ENCODE measurements at regions not wholly inside any gene's neighbourhood (a gene's known extent, or its start where the extent isn't known, plus 50 kb on each side); places are given as distances from the start of the nearest gene placed in this dataset.

GRCh38 chr1:228963795-228964177 lies 228.5 kb downstream of the RHOU start:
- Mint-ChIP-seq H3K4me1 (ENCODE audit: low read depth) (no peaks in the 10 kb centered on the region), H3K9me3 (no peaks in the 10 kb centered on the region), H3K27me3 (ENCODE audit: low read depth) (peaks cover 4% of the 10 kb centered on the region), H3K27ac (no peak overlapping the region), H3K4me3 (no peak overlapping the region), H3K36me3 (ENCODE audit: low read depth) (no peaks in the 10 kb centered on the region)
- DNase-seq (ENCODE audit: low spot score), result no peak

- Mint-ChIP-seq H3K9me3 (no peaks in the 10 kb centered on the region), H3K27me3 (ENCODE audit: low read depth) (peaks cover 4% of the 10 kb centered on the region), H3K27ac (no peak overlapping the region), H3K36me3 (ENCODE audit: low read depth) (no peaks in the 10 kb centered on the region), H3K4me1 (ENCODE audit: low read depth) (no peaks in the 10 kb centered on the region), H3K4me3 (no peak overlapping the region)
- no peak for DNase-seq (ENCODE audit: low spot score)
Measured at GRCh38 chr1:228964178-228965089, 229.2 kb downstream of the RHOU start.

- Mint-ChIP-seq H3K36me3 (ENCODE audit: low read depth) (no peaks in the 10 kb centered on the region), H3K27ac (no peak overlapping the region), H3K9me3 (no peaks in the 10 kb centered on the region), H3K4me3 (no peak overlapping the region), H3K4me1 (ENCODE audit: low read depth) (no peaks in the 10 kb centered on the region), H3K27me3 (ENCODE audit: low read depth) (peaks cover 2% of the 10 kb centered on the region)
- DNase-seq (ENCODE audit: low spot score), result no peak
Measured at GRCh38 chr1:228968891-228969606, 233.8 kb downstream of the RHOU start.

GRCh38 chr1:228969953-228970800 lies 234.9 kb downstream of the RHOU start:
- Mint-ChIP-seq H3K4me3 (no peak overlapping the region), H3K9me3 (no peaks in the 10 kb centered on the region)
- DNase-seq (ENCODE audit: low spot score), result no peak

GRCh38 chr1:228972576-228972975 lies 237.3 kb downstream of the RHOU start:
- H3K4me1 Mint-ChIP-seq (ENCODE audit: low read depth), result no peaks in the 10 kb centered on the region
- no peak for DNase-seq (ENCODE audit: low spot score)
- H3K27me3 Mint-ChIP-seq (ENCODE audit: low read depth), result no peaks in the 10 kb centered on the region
- no peak overlapping the region for H3K27ac Mint-ChIP-seq
- no peaks in the 10 kb centered on the region for H3K36me3 Mint-ChIP-seq (ENCODE audit: low read depth)
- H3K4me3 Mint-ChIP-seq, result no peak overlapping the region
- H3K9me3 Mint-ChIP-seq, result no peaks in the 10 kb centered on the region

More at GRCh38 chr1:228969953-228970800, 234.9 kb downstream of the RHOU start:
- no peaks in the 10 kb centered on the region for H3K36me3 Mint-ChIP-seq (ENCODE audit: low read depth)
- H3K27ac Mint-ChIP-seq, result no peak overlapping the region
- H3K4me1 Mint-ChIP-seq (ENCODE audit: low read depth), result no peaks in the 10 kb centered on the region
- no peaks in the 10 kb centered on the region for H3K27me3 Mint-ChIP-seq (ENCODE audit: low read depth)

- no peaks in the 10 kb centered on the region for H3K27me3 Mint-ChIP-seq (ENCODE audit: low read depth)
- no peak for DNase-seq (ENCODE audit: low spot score)
- H3K9me3 Mint-ChIP-seq, result no peaks in the 10 kb centered on the region
- H3K4me3 Mint-ChIP-seq, result no peak overlapping the region
- H3K4me1 Mint-ChIP-seq (ENCODE audit: low read depth), result no peaks in the 10 kb centered on the region
- no peaks in the 10 kb centered on the region for H3K36me3 Mint-ChIP-seq (ENCODE audit: low read depth)
- H3K27ac Mint-ChIP-seq, result no peak overlapping the region
Measured at GRCh38 chr1:228974273-228974672, 239.0 kb downstream of the RHOU start.

GRCh38 chr1:228975238-228975907 lies 240.1 kb downstream of the RHOU start:
- no peak overlapping the region for H3K27ac Mint-ChIP-seq
- H3K27me3 Mint-ChIP-seq (ENCODE audit: low read depth), result no peaks in the 10 kb centered on the region

GRCh38 chr1:228976316-228976715 lies 241.0 kb downstream of the RHOU start:
- Mint-ChIP-seq H3K4me3 (no peak overlapping the region), H3K36me3 (ENCODE audit: low read depth) (no peaks in the 10 kb centered on the region)

More at GRCh38 chr1:228975238-228975907, 240.1 kb downstream of the RHOU start:
- Mint-ChIP-seq H3K4me1 (ENCODE audit: low read depth) (no peaks in the 10 kb centered on the region), H3K9me3 (no peaks in the 10 kb centered on the region), H3K4me3 (no peak overlapping the region), H3K36me3 (ENCODE audit: low read depth) (no peaks in the 10 kb centered on the region)
- no peak for DNase-seq (ENCODE audit: low spot score)

GRCh38 chr1:228977307-228977706 lies 242.0 kb downstream of the RHOU start:
- H3K27me3 Mint-ChIP-seq (ENCODE audit: low read depth), result no peaks in the 10 kb centered on the region
- H3K27ac Mint-ChIP-seq, result no peak overlapping the region
- H3K36me3 Mint-ChIP-seq (ENCODE audit: low read depth), result no peaks in the 10 kb centered on the region
- no peaks in the 10 kb centered on the region for H3K4me1 Mint-ChIP-seq (ENCODE audit: low read depth)
- H3K9me3 Mint-ChIP-seq, result no peaks in the 10 kb centered on the region
- no peak overlapping the region for H3K4me3 Mint-ChIP-seq
- no peak for DNase-seq (ENCODE audit: low spot score)

More at GRCh38 chr1:228976316-228976715, 241.0 kb downstream of the RHOU start:
- Mint-ChIP-seq H3K27ac (no peak overlapping the region), H3K27me3 (ENCODE audit: low read depth) (no peaks in the 10 kb centered on the region), H3K9me3 (no peaks in the 10 kb centered on the region), H3K4me1 (ENCODE audit: low read depth) (no peaks in the 10 kb centered on the region)
- no peak for DNase-seq (ENCODE audit: low spot score)

- no peaks in the 10 kb centered on the region for H3K4me1 Mint-ChIP-seq (ENCODE audit: low read depth)
Measured at GRCh38 chr1:228977741-228978140, 242.5 kb downstream of the RHOU start.

GRCh38 chr1:228978484-228979324 lies 243.4 kb downstream of the RHOU start:
- H3K36me3 Mint-ChIP-seq (ENCODE audit: low read depth), result no peaks in the 10 kb centered on the region
- no peak overlapping the region for H3K4me3 Mint-ChIP-seq
- DNase-seq (ENCODE audit: low spot score), result no peak
- no peak overlapping the region for H3K27ac Mint-ChIP-seq
- no peaks in the 10 kb centered on the region for H3K9me3 Mint-ChIP-seq
- H3K4me1 Mint-ChIP-seq (ENCODE audit: low read depth), result no peaks in the 10 kb centered on the region
- no peaks in the 10 kb centered on the region for H3K27me3 Mint-ChIP-seq (ENCODE audit: low read depth)

More at GRCh38 chr1:228977741-228978140, 242.5 kb downstream of the RHOU start:
- no peak overlapping the region for H3K27ac Mint-ChIP-seq
- H3K36me3 Mint-ChIP-seq (ENCODE audit: low read depth), result no peaks in the 10 kb centered on the region
- H3K4me3 Mint-ChIP-seq, result no peak overlapping the region
- H3K9me3 Mint-ChIP-seq, result no peaks in the 10 kb centered on the region
- H3K27me3 Mint-ChIP-seq (ENCODE audit: low read depth), result no peaks in the 10 kb centered on the region
- DNase-seq (ENCODE audit: low spot score), result no peak

GRCh38 chr1:228979325-228979699 lies 244.0 kb downstream of the RHOU start:
- H3K27me3 Mint-ChIP-seq (ENCODE audit: low read depth), result no peaks in the 10 kb centered on the region

GRCh38 chr1:228979774-228980173 lies 244.5 kb downstream of the RHOU start:
- no peaks in the 10 kb centered on the region for H3K27me3 Mint-ChIP-seq (ENCODE audit: low read depth)
- H3K4me3 Mint-ChIP-seq, result no peak overlapping the region
- H3K36me3 Mint-ChIP-seq (ENCODE audit: low read depth), result no peaks in the 10 kb centered on the region
- no peaks in the 10 kb centered on the region for H3K4me1 Mint-ChIP-seq (ENCODE audit: low read depth)
- DNase-seq (ENCODE audit: low spot score), result no peak
- no peaks in the 10 kb centered on the region for H3K9me3 Mint-ChIP-seq
- H3K27ac Mint-ChIP-seq, result no peak overlapping the region

More at GRCh38 chr1:228979325-228979699, 244.0 kb downstream of the RHOU start:
- Mint-ChIP-seq H3K4me1 (ENCODE audit: low read depth) (no peaks in the 10 kb centered on the region), H3K4me3 (no peak overlapping the region), H3K9me3 (no peaks in the 10 kb centered on the region), H3K36me3 (ENCODE audit: low read depth) (no peaks in the 10 kb centered on the region), H3K27ac (no peak overlapping the region)
- no peak for DNase-seq (ENCODE audit: low spot score)
